CD14-positive monocyte (primary cell): ENCODE measurements at regions not wholly inside any gene's neighbourhood (a gene's known extent, or its start where the extent isn't known, plus 50 kb on each side); places are given as distances from the start of the nearest gene placed in this dataset.

ENCODE experiments used
- DNase-seq, 3 donors: peaks; one replicate each; pipeline ENCODE4 v3.0.0-alpha.2; 2011 to 2022
- H2AFZ ChIP-seq: 2 replicates; pipeline ENCODE4 v1.6.0; 2012; ENCODE audit warnings: mild to moderate bottlenecking, low read depth, low read length, inconsistent platforms; ENCODE audit not compliant: insufficient read depth, poor library complexity, severe bottlenecking
- H3K27ac ChIP-seq, 2 donors: 1 replicate in 1 of 2; 2 replicates in 1 of 2; pipeline ENCODE4 v1.5.1; 2012 to 2013; ENCODE audit warnings: low read length in 2 of 2, control low read depth in 1 of 2, inconsistent platforms in 1 of 2, low read depth in 1 of 2, mild to moderate bottlenecking in 1 of 2
- H3K27me3 ChIP-seq, 2 donors: one replicate each; pipeline versions ENCODE4 v1.6.0 to v1.6.1; 2011 to 2013; ENCODE audit warnings: low read length in 2 of 2; ENCODE audit not compliant: control insufficient read depth in 2 of 2, insufficient read depth in 2 of 2
- H3K36me3 ChIP-seq, 2 donors: replicated peaks in 1 of 2; 1 replicate in 1 of 2; 2 replicates in 1 of 2; pipeline versions ENCODE4 v1.5.1 to v1.6.1; 2012 to 2013; ENCODE audit warnings: low read length in 2 of 2, control low read depth in 1 of 2, inconsistent platforms in 1 of 2, mild to moderate bottlenecking in 1 of 2; ENCODE audit not compliant: insufficient read depth in 2 of 2, control insufficient read depth in 1 of 2
- H3K4me1 ChIP-seq, 2 donors: 1 replicate in 1 of 2; 2 replicates in 1 of 2; pipeline versions ENCODE4 v1.5.1 to v1.6.1; 2012 to 2013; ENCODE audit warnings: low read length in 2 of 2, control low read depth in 1 of 2, inconsistent platforms in 1 of 2, mild to moderate bottlenecking in 1 of 2, moderate library complexity in 1 of 2; ENCODE audit not compliant: insufficient read depth in 2 of 2, control insufficient read depth in 1 of 2
- H3K4me2 ChIP-seq: replicated peaks from 2 replicates; pipeline ENCODE3; 2012; ENCODE audit warnings: low read length, moderate library complexity, mild to moderate bottlenecking; ENCODE audit not compliant: poor library complexity, severe bottlenecking; ENCODE audit errors: extremely low read depth
- H3K4me3 ChIP-seq, 3 experiments: fragments of 200-600 bp in 1 of 3; sonication (generic) in 1 of 3; replicated peaks in 1 of 3; 1 replicate in 2 of 3; 2 replicates in 1 of 3; pipeline ENCODE4 v1.5.1; 2011 to 2013; ENCODE audit warnings: low read length in 3 of 3, mild to moderate bottlenecking in 3 of 3, control low read depth in 2 of 3, low read depth in 2 of 3, inconsistent platforms in 1 of 3, moderate library complexity in 1 of 3
- H3K79me2 ChIP-seq: 2 replicates; pipeline ENCODE4 v1.6.0; 2012; ENCODE audit warnings: mild to moderate bottlenecking, control low read depth, inconsistent platforms, low read length, moderate library complexity; ENCODE audit not compliant: insufficient read depth
- H3K9ac ChIP-seq: 2 replicates; pipeline ENCODE4 v1.6.0; 2017; ENCODE audit warnings: low read length, mild to moderate bottlenecking; ENCODE audit not compliant: insufficient read depth, poor library complexity, severe bottlenecking
- H3K9me3 ChIP-seq, 2 donors: replicated peaks in 1 of 2; 1 replicate in 1 of 2; 2 replicates in 1 of 2; pipeline versions ENCODE4 v1.5.1 to v1.6.1; 2012 to 2013; ENCODE audit warnings: low read length in 2 of 2, control low read depth in 1 of 2; ENCODE audit not compliant: control insufficient read depth in 1 of 2, insufficient read depth in 1 of 2
- H4K20me1 ChIP-seq: 2 replicates; pipeline ENCODE4 v1.6.0; 2012; ENCODE audit warnings: mild to moderate bottlenecking, low read length, control low read depth, moderate library complexity; ENCODE audit not compliant: insufficient read depth
- H3K27ac Mint-ChIP-seq, 7 donors: one replicate each; pipeline ENCODE4 v1.8.0; 2020; ENCODE audit warnings: mild to moderate bottlenecking in 7 of 7, mixed read lengths in 7 of 7, moderate library complexity in 6 of 7, inconsistent platforms in 2 of 7
- H3K27me3 Mint-ChIP-seq, 3 donors: one replicate each; pipeline ENCODE4 v1.8.0; 2021 to 2022; ENCODE audit warnings: low read depth in 3 of 3, mild to moderate bottlenecking in 3 of 3, mixed read lengths in 3 of 3, moderate library complexity in 3 of 3, inconsistent platforms in 1 of 3
- H3K36me3 Mint-ChIP-seq, 2 donors: one replicate each; pipeline ENCODE4 v1.8.0; 2020; ENCODE audit warnings: mixed read lengths in 2 of 2, inconsistent platforms in 1 of 2, mild to moderate bottlenecking in 1 of 2
- H3K4me1 Mint-ChIP-seq: one replicate; pipeline ENCODE4 v1.8.0; 2020; ENCODE audit warnings: mild to moderate bottlenecking, mixed read lengths
- H3K4me3 Mint-ChIP-seq, 2 donors: one replicate each; pipeline ENCODE4 v1.8.0; 2020; ENCODE audit warnings: mild to moderate bottlenecking in 2 of 2, mixed read lengths in 2 of 2, moderate library complexity in 1 of 2
- H3K9me3 Mint-ChIP-seq, 7 donors: one replicate each; pipeline ENCODE4 v1.8.0; 2020 to 2022; ENCODE audit warnings: mixed read lengths in 7 of 7, mild to moderate bottlenecking in 6 of 7, moderate library complexity in 6 of 7, inconsistent platforms in 2 of 7
- WGBS: methylation state at CpG from one replicate; pipeline ENCODE4 v1.1.5; 2013; ENCODE audit warnings: missing lambda C conversion rate; ENCODE audit not compliant: insufficient coverage; 5-methylcytosine and 5-hydroxymethylcytosine counted together
- intact Hi-C, 2 donors: fragments of 100-400 bp; cut with micrococcal nuclease; formaldehyde crosslinking; loops; one replicate each; pipeline versions ENCODE4 v1.15.0 to v1.15.1; 2023
- TF ChIP-seq, protein P1 (sequence below): fragments of 200-600 bp; IDR thresholded peaks from one replicate; pipeline ENCODE4 v1.8.0; 2022; ENCODE audit warnings: antibody characterized with exemption, mild to moderate bottlenecking

DNA sequence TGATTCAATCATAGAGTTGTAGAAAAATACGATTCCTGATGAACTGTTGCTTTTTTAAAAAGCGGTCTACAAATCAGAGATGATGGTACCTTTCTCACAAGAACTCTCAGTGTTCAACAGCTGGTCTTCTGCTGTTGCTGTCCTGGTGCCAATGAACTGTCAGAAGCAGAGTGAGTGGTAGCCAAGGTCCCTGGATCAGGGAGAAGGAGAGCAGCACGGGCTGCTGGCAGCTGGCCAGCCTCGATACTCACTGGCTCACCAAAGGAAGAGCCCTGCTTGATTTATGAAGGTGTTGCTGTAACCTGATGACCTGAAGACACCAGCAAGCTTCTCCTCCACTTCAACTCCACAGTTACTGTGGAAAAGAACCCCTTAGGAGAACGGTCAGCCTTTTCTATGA is 300.8 kb upstream of the SOX11 start:
- Mint-ChIP-seq H3K36me3 (no peaks in the 10 kb centered on the region), H3K4me1 (no peaks in the 10 kb centered on the region), H3K9me3 (peaks cover 0 to 6% (median 3%) of the 10 kb centered on the region in 7 donors), H3K4me3 (no peak overlapping the region), H3K27ac (no peak overlapping the region), H3K27me3 (peaks cover 0 to 2% (median 0%) of the 10 kb centered on the region in 3 donors)
- TF ChIP-seq, protein P1, sequence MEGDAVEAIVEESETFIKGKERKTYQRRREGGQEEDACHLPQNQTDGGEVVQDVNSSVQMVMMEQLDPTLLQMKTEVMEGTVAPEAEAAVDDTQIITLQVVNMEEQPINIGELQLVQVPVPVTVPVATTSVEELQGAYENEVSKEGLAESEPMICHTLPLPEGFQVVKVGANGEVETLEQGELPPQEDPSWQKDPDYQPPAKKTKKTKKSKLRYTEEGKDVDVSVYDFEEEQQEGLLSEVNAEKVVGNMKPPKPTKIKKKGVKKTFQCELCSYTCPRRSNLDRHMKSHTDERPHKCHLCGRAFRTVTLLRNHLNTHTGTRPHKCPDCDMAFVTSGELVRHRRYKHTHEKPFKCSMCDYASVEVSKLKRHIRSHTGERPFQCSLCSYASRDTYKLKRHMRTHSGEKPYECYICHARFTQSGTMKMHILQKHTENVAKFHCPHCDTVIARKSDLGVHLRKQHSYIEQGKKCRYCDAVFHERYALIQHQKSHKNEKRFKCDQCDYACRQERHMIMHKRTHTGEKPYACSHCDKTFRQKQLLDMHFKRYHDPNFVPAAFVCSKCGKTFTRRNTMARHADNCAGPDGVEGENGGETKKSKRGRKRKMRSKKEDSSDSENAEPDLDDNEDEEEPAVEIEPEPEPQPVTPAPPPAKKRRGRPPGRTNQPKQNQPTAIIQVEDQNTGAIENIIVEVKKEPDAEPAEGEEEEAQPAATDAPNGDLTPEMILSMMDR, result no peak
- DNase-seq, result no peak
- H3K9ac ChIP-seq, result no peak overlapping the region
- no peaks in the 10 kb centered on the region for H3K79me2 ChIP-seq
- no peak overlapping the region for H2AFZ ChIP-seq
- H3K4me1 ChIP-seq, result no peaks in the 10 kb centered on the region
- H3K9me3 ChIP-seq, result no peaks in the 10 kb centered on the region
- no peak overlapping the region for H3K27ac ChIP-seq
- no peak overlapping the region for H3K4me3 ChIP-seq
- 60% methylated on average over 2 of the region's 5 CpGs for WGBS
- intact Hi-C loops, result no loop called here
- H3K27me3 ChIP-seq, result no peaks in the 10 kb centered on the region
- no peaks in the 10 kb centered on the region for H3K36me3 ChIP-seq
- H3K4me2 ChIP-seq, result no peak overlapping the region
- no peaks in the 10 kb centered on the region for H4K20me1 ChIP-seq

DNA sequence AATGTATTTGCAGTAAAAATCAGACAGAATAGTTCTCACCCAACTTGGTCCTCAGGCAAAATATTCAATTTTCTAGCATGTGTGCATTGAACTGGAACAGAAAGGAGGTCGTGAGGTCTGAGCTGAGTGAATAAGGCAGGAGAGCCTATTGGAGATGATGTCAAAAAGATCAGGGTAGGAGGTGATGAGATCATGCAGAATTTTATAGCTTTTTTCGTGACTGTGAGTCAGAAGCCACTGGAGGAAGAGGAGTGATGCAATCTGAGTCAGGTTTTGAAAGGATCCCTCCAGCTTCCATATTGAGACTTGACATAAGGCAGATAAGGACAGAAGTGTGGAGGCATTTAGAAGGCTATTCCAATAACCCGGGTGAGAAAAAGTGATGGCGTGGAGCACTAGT is 299.5 kb upstream of the SOX11 start:
- H3K36me3 Mint-ChIP-seq, result no peaks in the 10 kb centered on the region
- TF ChIP-seq, protein P1, result no peak
- H3K4me1 Mint-ChIP-seq, result no peaks in the 10 kb centered on the region
- no peak overlapping the region for H3K27ac Mint-ChIP-seq
- no peak overlapping the region for H3K4me3 ChIP-seq
- DNase-seq, result no peak
- H3K27ac ChIP-seq, result no peak overlapping the region
- H3K9me3 Mint-ChIP-seq, result peaks cover 0 to 6% (median 3%) of the 10 kb centered on the region in 7 donors
- H3K27me3 Mint-ChIP-seq, result peaks cover 0 to 2% (median 0%) of the 10 kb centered on the region in 3 donors
- H3K4me3 Mint-ChIP-seq, result no peak overlapping the region
- H3K4me2 ChIP-seq, result no peak overlapping the region
- H4K20me1 ChIP-seq, result no peaks in the 10 kb centered on the region
- H2AFZ ChIP-seq, result no peak overlapping the region
- H3K9me3 ChIP-seq, result no peaks in the 10 kb centered on the region
- WGBS, result 78% methylated on average over 4 of the region's 4 CpGs
- no peak overlapping the region for H3K9ac ChIP-seq
- no peaks in the 10 kb centered on the region for H3K4me1 ChIP-seq
- intact Hi-C loops, result no loop called here
- H3K36me3 ChIP-seq, result no peaks in the 10 kb centered on the region
- no peaks in the 10 kb centered on the region for H3K27me3 ChIP-seq
- no peaks in the 10 kb centered on the region for H3K79me2 ChIP-seq
